GM19463 (cell line): ENCODE measurements at regions not wholly inside any gene's neighbourhood (a gene's known extent, or its start where the extent isn't known, plus 50 kb on each side); places are given as distances from the start of the nearest gene placed in this dataset.
"Not testable (repeated sequence)": the region's sequence is repeated elsewhere in the genome, so short reads cannot be mapped to it uniquely, and the experiment has no call there.

Experiments
- ATAC-seq: cut with Tn5 transposase; IDR thresholded peaks from one replicate; pipeline ENCODE4 v1.9.1; 2021; ENCODE audit warnings: mild to moderate bottlenecking, moderate library complexity; ENCODE audit not compliant: unreplicated experiment

GRCh38 chr4:158122501-158122900 is 50.3 kb downstream of the GASK1B start:
- no peak for ATAC-seq

DNA sequence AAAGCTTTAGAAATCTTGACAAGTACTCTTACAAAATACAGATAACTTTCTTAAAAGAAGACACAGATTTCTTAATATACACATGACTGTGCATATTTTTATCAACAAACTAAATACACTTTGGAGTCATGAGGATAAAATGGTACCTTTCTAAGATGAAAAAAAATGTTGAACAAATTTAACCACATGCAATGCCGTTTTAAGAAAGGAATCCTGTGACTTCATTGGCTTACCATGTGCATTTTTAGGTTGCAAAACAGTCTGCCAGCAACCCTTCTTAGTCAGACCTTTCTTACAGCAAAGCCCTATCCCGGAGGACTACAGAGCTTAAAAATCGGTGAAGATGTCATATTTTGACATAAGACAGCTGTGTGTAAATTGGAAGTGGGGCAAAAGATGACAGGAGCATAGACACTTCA is 51.7 kb downstream of the GASK1B start:
- ATAC-seq, result no peak

GRCh38 chr4:158120645-158121151 is 52.1 kb downstream of the GASK1B start:
- ATAC-seq, result not testable (repeated sequence)

DNA sequence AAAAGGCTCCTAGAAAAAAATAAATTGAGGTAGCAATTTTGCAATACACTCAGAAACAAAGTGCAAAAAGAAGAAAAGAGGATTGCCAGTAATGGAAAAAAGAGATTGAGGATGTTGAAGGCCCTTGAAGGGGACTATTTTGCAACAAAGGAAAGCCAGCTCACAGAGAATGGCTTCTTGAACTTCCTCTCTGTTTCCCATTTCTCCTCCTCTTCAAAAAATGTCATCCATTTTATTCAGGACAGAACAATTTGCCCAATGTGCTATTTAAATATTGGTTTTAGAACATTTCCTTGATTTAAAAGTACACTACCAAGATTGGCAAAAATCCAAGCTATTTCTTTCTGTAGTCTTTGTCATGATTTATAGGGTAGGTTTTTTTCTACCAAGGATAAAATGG is 60.2 kb downstream of the GASK1B start:
- ATAC-seq, result no peak

DNA sequence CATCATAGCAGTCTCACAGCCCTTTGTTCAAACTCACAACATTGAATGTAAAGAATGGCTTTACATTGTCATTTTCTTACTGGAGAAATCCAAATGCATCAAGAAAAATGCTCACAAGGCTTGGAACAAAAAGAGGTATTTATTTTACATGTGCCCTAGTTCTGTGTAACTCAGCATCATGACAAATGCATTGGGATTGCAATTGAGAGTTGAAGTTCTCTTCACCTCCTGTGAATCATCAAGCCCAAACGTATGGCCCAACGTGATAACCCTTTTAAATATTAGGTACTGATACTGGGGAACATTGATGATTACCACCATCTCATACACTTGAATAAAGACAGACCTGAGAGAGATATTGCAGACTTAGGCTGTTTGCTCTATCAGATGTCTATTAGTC is 61.6 kb downstream of the GASK1B start:
- no peak for ATAC-seq

- no peak for ATAC-seq
Measured at GRCh38 chr4:158102904-158103303, 69.9 kb downstream of the GASK1B start.

- ATAC-seq, result no peak
Measured at GRCh38 chr4:158099686-158100085, 73.1 kb downstream of the GASK1B start.

- no peak for ATAC-seq
Measured at GRCh38 chr4:158098802-158099201, 74.0 kb downstream of the GASK1B start.

GRCh38 chr4:158094413-158095134 is 78.3 kb downstream of the GASK1B start:
- no peak for ATAC-seq

- no peak for ATAC-seq
Measured at GRCh38 chr4:158090323-158090722, 82.5 kb downstream of the GASK1B start.

DNA sequence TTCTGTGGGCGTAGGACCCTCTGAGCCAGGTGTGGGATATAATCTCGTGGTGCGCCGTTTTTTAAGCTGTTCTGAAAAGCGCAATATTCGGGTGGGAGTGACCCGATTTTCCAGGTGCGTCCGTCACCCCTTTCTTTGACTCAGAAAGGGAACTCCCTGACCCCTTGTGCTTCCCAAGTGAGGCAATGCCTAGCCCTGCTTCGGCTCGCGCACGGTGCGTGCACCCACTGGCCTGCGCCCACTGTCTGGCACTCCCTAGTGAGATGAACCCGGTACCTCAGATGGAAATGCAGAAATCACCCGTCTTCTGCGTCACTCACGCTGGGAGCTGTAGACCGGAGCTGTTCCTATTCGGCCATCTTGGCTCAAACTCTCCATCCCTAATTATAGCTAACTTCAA is 82.9 kb downstream of the GASK1B start:
- ATAC-seq, result not testable (repeated sequence)

- ATAC-seq, result no peak
Measured at GRCh38 chr4:158080354-158080753, 92.5 kb downstream of the GASK1B start.

DNA sequence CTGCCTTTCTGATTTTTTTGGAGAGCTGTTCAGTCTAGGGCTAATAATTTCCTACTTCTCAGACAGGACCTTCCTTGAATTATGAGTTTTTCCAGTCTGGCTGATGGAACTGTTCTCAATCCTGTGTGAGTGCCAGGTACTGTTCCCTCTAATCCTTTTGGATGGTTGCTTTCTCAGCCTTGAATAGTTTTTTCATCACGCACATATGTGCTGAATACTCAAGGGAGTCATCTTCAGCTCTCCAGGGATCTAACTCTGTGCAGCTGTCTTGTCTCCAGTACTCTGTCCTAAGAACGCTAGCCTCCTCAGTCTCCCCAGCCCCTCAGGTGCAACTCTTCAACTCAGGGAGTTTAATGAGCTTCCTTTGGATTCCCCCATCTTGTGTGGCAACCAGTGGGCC is 93.2 kb downstream of the GASK1B start:
- ATAC-seq, result no peak

DNA sequence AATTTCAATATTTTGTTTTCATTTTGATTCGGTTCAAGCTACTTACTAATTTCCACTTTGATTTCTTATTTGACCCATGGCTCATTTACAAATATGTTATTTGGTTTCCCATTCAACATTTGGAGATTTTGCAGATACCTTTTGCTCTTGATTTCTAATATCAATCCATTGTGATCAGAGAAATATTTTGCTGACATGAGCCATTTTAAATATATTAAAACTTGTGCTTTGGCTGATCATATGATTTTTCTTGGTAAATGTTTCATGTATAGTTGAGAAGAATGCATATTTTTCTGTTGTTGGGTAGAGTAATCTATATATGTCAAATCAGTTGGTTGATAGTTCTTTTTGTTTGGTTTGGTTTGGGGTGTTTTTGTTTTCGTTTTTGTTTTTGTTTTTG is 95.0 kb downstream of the GASK1B start:
- ATAC-seq, result no peak

DNA sequence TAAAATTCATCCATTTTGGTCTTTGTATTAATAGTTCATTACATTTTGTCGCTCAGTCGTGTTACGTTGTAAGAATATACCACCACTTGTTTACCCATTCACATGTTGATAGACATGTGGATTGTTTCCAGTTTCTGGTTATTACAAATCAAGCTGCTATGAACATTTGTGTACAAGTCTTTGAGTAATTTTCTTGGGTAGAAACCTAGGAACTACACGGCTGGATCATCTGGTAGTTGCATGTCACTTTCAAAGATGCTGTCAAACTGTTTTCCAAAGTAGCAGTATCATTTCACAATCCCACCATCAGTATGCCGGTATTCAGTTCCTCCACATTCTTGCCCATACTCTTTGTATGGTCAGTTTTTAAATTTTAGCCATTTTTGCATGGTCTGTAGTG is 98.0 kb downstream of the GASK1B start:
- ATAC-seq, result no peak

DNA sequence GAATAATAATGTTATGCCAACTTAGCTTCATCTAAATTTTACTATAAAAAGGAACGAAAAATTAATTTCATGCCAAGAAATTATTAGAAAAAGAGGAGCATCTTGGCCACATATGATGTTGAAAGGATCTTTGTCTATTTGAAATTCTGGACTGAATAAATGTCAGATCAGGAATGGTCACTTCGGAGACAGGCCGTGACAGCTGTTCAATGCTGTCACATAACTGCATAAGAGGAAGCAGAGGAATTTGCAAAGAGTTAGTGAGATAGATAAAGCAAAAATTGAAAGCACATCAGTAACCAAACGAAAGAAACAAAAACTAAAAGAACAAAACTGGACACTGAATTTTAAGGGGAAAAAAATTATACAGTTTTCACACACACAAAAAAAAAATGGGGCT is 100.9 kb downstream of the GASK1B start:
- no peak for ATAC-seq

DNA sequence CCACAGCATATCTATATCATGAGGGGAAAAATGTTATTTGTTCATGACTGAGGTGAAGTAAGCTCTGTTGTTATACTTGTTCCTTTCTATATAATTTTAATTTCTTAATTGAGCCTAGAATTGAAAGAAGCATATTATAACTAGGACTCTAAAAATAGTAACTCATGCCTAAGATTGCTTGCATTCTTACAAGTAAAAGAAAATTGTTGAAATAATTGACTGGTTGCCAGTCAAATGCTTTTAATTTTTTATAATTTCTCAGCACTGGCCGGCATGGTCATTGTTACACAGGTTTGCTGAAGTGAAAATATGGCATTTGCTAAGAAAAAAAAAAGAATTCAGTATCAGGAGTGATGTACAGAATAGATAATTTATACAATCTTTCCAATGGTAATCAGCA is 104.8 kb downstream of the GASK1B start:
- no peak for ATAC-seq

DNA sequence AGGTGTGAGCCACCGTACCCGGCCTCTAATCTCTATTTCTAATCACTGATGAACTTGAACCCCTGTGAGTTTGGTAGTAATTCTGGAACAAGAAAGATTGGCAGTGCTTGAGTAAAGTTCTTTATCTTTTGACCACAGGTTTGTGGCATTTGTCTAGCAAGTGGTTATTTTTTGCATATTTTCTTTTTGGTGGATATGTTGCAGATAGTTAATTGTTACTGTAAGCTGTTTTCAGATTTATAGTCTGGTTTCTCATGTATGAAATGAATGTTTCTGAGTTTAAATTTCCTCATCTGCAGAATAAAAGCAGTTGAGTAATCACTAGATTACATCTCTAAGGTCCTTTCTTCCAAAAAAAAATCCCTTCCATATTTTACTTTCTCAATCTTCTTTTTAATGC is 105.2 kb downstream of the GASK1B start:
- no peak for ATAC-seq

GRCh38 chr4:158065603-158066002 is 107.2 kb downstream of the GASK1B start:
- ATAC-seq, result no peak

DNA sequence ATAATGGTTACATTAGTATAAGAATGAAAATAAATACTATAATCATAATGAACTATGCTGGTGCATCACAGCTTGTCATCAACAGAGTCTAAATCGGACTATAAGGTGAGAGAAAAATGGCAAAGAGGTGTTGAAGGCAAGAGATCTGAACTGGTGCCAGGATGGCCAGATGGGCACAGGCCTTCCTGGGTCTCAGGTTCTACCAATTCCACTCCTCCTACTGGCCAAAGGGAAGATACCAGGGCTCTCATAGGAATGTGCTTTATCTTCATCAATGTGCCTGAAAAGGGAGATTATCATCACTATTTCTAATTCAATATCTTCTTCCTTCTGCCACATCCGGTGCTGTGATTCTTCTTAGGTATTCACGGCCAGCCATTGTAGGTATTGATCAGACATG is 107.6 kb downstream of the GASK1B start:
- ATAC-seq, result no peak

- ATAC-seq, result no peak
Measured at GRCh38 chr4:158056689-158057245, 116.1 kb downstream of the GASK1B start.

DNA sequence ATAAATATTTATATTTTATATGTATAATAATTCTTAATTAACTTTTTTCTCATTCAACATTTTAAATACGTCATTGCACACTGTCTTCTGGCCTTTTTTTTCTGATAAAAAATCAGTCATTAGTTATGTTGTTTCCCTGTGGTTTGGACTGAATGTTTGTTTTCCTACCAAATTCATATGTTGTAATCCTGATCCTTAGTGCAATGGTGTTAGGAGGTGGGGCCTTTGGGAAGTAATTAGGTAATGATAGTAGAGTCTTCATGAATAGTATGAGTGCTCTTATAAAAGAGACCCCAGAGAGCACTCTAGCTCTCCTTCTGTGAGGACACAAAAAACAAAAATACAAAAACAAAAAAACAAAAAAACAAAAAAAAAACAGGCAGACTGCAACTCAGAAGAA is 117.2 kb downstream of the GASK1B start:
- ATAC-seq, result no peak

GRCh38 chr4:158053801-158054200 is 119.0 kb downstream of the GASK1B start:
- no peak for ATAC-seq
